Keratinocyte (primary cell): ENCODE measurements at regions not wholly inside any gene's neighbourhood (a gene's known extent, or its start where the extent isn't known, plus 50 kb on each side); places are given as distances from the start of the nearest gene placed in this dataset.

Experiments
- DNase-seq: peaks from one replicate; pipeline ENCODE4 v3.0.0-alpha.2; 2011; ENCODE audit warnings: low read depth, missing footprints, low spot score
- FAIRE-seq: peaks from 2 replicates; lab custom pipeline; 2011; peaks lifted over from hg19 to GRCh38; lab: Jason Lieb, UNC
- H2AFZ ChIP-seq: 2 replicates; pipeline ENCODE4 v1.6.0; 2012; ENCODE audit warnings: low read length, control low read depth, inconsistent platforms; ENCODE audit not compliant: control insufficient read depth
- H3K27ac ChIP-seq: 2 replicates; pipeline ENCODE4 v1.5.1; 2011; ENCODE audit warnings: low read length; ENCODE audit not compliant: control insufficient read depth, insufficient read depth
- H3K27me3 ChIP-seq: 3 replicates; pipeline ENCODE4 v1.6.0; 2011; ENCODE audit warnings: low read length; ENCODE audit not compliant: control insufficient read depth, insufficient read depth; ENCODE audit errors: extremely low read depth
- H3K36me3 ChIP-seq, 2 experiments: 2 replicates in 1 of 2; 3 replicates in 1 of 2; pipeline ENCODE4 v1.5.1; 2011; ENCODE audit warnings: low read length in 2 of 2, mild to moderate bottlenecking in 1 of 2; ENCODE audit not compliant: control insufficient read depth in 2 of 2, insufficient read depth in 2 of 2; ENCODE audit errors: extremely low read depth in 1 of 2
- H3K4me1 ChIP-seq: 3 replicates; pipeline ENCODE4 v1.5.1; 2011; ENCODE audit warnings: low read length; ENCODE audit not compliant: control insufficient read depth, insufficient read depth; ENCODE audit errors: extremely low read depth
- H3K4me2 ChIP-seq: 3 replicates; pipeline ENCODE4 v1.6.0; 2011; ENCODE audit warnings: low read depth, low read length; ENCODE audit not compliant: control insufficient read depth, insufficient read depth; ENCODE audit errors: extremely low read depth
- H3K4me3 ChIP-seq, 3 experiments: fragments of 200-600 bp in 1 of 3; sonication (generic) in 1 of 3; 2 replicates in 2 of 3; 3 replicates in 1 of 3; pipeline ENCODE4 v1.5.1; 2011 to 2016; ENCODE audit warnings: low read length in 3 of 3, mild to moderate bottlenecking in 3 of 3, control low read depth in 2 of 3, inconsistent platforms in 1 of 3, low read depth in 1 of 3, mixed read lengths in 1 of 3, mixed run types in 1 of 3, moderate library complexity in 1 of 3; ENCODE audit not compliant: control insufficient read depth in 2 of 3, insufficient read depth in 2 of 3; ENCODE audit errors: extremely low read depth in 1 of 3
- H3K79me2 ChIP-seq: 2 replicates; pipeline ENCODE4 v1.6.0; 2012; ENCODE audit warnings: low read length; ENCODE audit not compliant: control insufficient read depth, insufficient read depth
- H3K9ac ChIP-seq: 3 replicates; pipeline ENCODE4 v1.6.0; 2011; ENCODE audit warnings: low read length; ENCODE audit not compliant: control insufficient read depth, insufficient read depth; ENCODE audit errors: extremely low read depth
- H3K9me1 ChIP-seq: 3 replicates; pipeline ENCODE4 v1.6.0; 2011; ENCODE audit warnings: low read length; ENCODE audit not compliant: control insufficient read depth, insufficient read depth; ENCODE audit errors: extremely low read depth
- H3K9me3 ChIP-seq: 2 replicates; pipeline ENCODE4 v1.5.1; 2012; ENCODE audit warnings: low read depth, low read length; ENCODE audit not compliant: control insufficient read depth
- H4K20me1 ChIP-seq: 3 replicates; pipeline ENCODE4 v1.6.0; 2011; ENCODE audit warnings: low read length; ENCODE audit not compliant: control insufficient read depth, insufficient read depth; ENCODE audit errors: extremely low read depth
- CTCF ChIP-seq, 3 experiments: IDR thresholded peaks in 1 of 3; conservative IDR thresholded peaks in 1 of 3; optimal IDR thresholded peaks in 1 of 3; 2 replicates in 2 of 3; 3 replicates in 1 of 3; pipeline versions ENCODE3 to v1.5.1; 2011; ENCODE audit warnings: low read length in 3 of 3, mild to moderate bottlenecking in 3 of 3, moderate library complexity in 2 of 3, control low read depth in 1 of 3, inconsistent platforms in 1 of 3; ENCODE audit not compliant: insufficient read depth in 2 of 3; ENCODE audit errors: extremely low read depth in 1 of 3
- EZH2 ChIP-seq: IDR thresholded peaks from one replicate; pipeline ENCODE4 v1.6.1; 2012; ENCODE audit warnings: inconsistent platforms, mild to moderate bottlenecking, low read length, moderate library complexity
- dilution Hi-C: fragments of 300-500 bp; cut with MboI; formaldehyde crosslinking; loops from one replicate; pipeline ENCODE4 v1.7.0; 2020; ENCODE audit warnings: low sequenced_read_pairs; ENCODE audit not compliant: extremely low pct_ligation_motif_present

GRCh38 chr3:80405618-80406017 lies 637.8 kb upstream of the ROBO1 start:
- dilution Hi-C loops, result no loop called here

GRCh38 chr3:80395023-80395422 lies 627.2 kb upstream of the ROBO1 start:
- Histone ChIP-seq H3K9ac (no peak overlapping the region), H3K27ac (no peak overlapping the region), H3K79me2 (no peaks in the 10 kb centered on the region), H3K27me3 (no peaks in the 10 kb centered on the region), H4K20me1 (no peaks in the 10 kb centered on the region), H2AFZ (no peak overlapping the region), H3K4me2 (no peak overlapping the region), H3K36me3 (no peaks in the 10 kb centered on the region), H3K9me3 (no peaks in the 10 kb centered on the region), H3K9me1 (no peaks in the 10 kb centered on the region), H3K4me3 (no peak overlapping the region), H3K4me1 (no peaks in the 10 kb centered on the region)
- FAIRE-seq, result no peak
- DNase-seq, result no peak
- dilution Hi-C loops, result no loop called here
- TF ChIP-seq EZH2, result no peak
- TF ChIP-seq CTCF (optimal IDR thresholded peaks at IDR 0.05 in 1 of 3, IDR thresholded peaks at IDR 0.05 in 1 of 3, conservative IDR thresholded peaks at IDR 0.05 in 1 of 3; ENCODE audit: extremely low read depth in 1 of 3, insufficient read depth in 2 of 3, low read length in 3 of 3), result no peak

More at GRCh38 chr3:80405618-80406017, 637.8 kb upstream of the ROBO1 start:
- Histone ChIP-seq H2AFZ (no peak overlapping the region), H3K79me2 (no peaks in the 10 kb centered on the region), H3K4me1 (no peaks in the 10 kb centered on the region), H3K9me1 (no peaks in the 10 kb centered on the region), H3K9ac (no peak overlapping the region), H3K27ac (no peak overlapping the region), H4K20me1 (no peaks in the 10 kb centered on the region), H3K9me3 (no peaks in the 10 kb centered on the region), H3K4me2 (no peak overlapping the region), H3K4me3 (no peak overlapping the region), H3K36me3 (no peaks in the 10 kb centered on the region), H3K27me3 (no peaks in the 10 kb centered on the region)
- FAIRE-seq (no peak), DNase-seq (no peak)
- TF ChIP-seq EZH2 (no peak), CTCF (optimal IDR thresholded peaks at IDR 0.05 in 1 of 3, IDR thresholded peaks at IDR 0.05 in 1 of 3, conservative IDR thresholded peaks at IDR 0.05 in 1 of 3; ENCODE audit: extremely low read depth in 1 of 3, insufficient read depth in 2 of 3, low read length in 3 of 3) (no peak)
